HG02938 (cell line): ENCODE measurements at regions not wholly inside any gene's neighbourhood (a gene's known extent, or its start where the extent isn't known, plus 50 kb on each side); places are given as distances from the start of the nearest gene placed in this dataset.

Experiments used
- ATAC-seq: cut with Tn5 transposase; IDR thresholded peaks from one replicate; pipeline ENCODE4 v1.9.1; 2021; ENCODE audit warnings: mild to moderate bottlenecking, moderate library complexity; ENCODE audit not compliant: unreplicated experiment

- no peak for ATAC-seq
Measured at GRCh38 chr1:185373813-185374529, 56.9 kb upstream of the IVNS1ABP start.

GRCh38 chr1:185369786-185370185, 52.7 kb upstream of the IVNS1ABP start:
- ATAC-seq, result no peak

- ATAC-seq, result no peak
Measured at GRCh38 chr1:185368913-185369491, 52.0 kb upstream of the IVNS1ABP start.

GRCh38 chr1:185368313-185368855, 51.3 kb upstream of the IVNS1ABP start:
- ATAC-seq, result no peak

GRCh38 chr1:185367218-185367617, 50.2 kb upstream of the IVNS1ABP start:
- no peak for ATAC-seq
